Nucleus accumbens (tissue), 56 donors: ENCODE measurements at regions not wholly inside any gene's neighbourhood (a gene's known extent, or its start where the extent isn't known, plus 50 kb on each side); places are given as distances from the start of the nearest gene placed in this dataset.

ENCODE experiments used
- DNase-seq, 56 donors: peaks; one replicate each; lab custom pipeline; 2025; lab: John Stamatoyannopoulos, UW

- no peak for DNase-seq
Measured at GRCh38 chr2:239905884-239906654, 119.1 kb downstream of the NDUFA10 start.

GRCh38 chr2:239905306-239905705 lies 119.8 kb downstream of the NDUFA10 start:
- DNase-seq, result no peak

GRCh38 chr2:239904496-239904895 lies 120.6 kb downstream of the NDUFA10 start:
- DNase-seq, result no peak

- no peak for DNase-seq
Measured at GRCh38 chr2:239903803-239904202, 121.3 kb downstream of the NDUFA10 start.

GRCh38 chr2:239903210-239903609 lies 121.9 kb downstream of the NDUFA10 start:
- DNase-seq, result no peak

GRCh38 chr2:239902749-239903201 lies 122.4 kb downstream of the NDUFA10 start:
- no peak for DNase-seq

GRCh38 chr2:239898292-239898925 lies 126.7 kb downstream of the NDUFA10 start:
- no peak for DNase-seq

GRCh38 chr2:239897596-239898235 lies 127.4 kb downstream of the NDUFA10 start:
- DNase-seq, result no peak

GRCh38 chr2:239896075-239896474 lies 129.1 kb downstream of the NDUFA10 start:
- no peak for DNase-seq

GRCh38 chr2:239895669-239896068 lies 129.5 kb downstream of the NDUFA10 start:
- peak in 1 of 56 donors; percentile 14 for DNase-seq

- no peak for DNase-seq
Measured at GRCh38 chr2:239895116-239895515, 130.0 kb downstream of the NDUFA10 start.

- DNase-seq, result no peak
Measured at GRCh38 chr2:239894276-239894675, 130.9 kb downstream of the NDUFA10 start.

- no peak for DNase-seq
Measured at GRCh38 chr2:239893236-239893515, 132.0 kb downstream of the NDUFA10 start.

- DNase-seq, result no peak
Measured at GRCh38 chr2:239892441-239893235, 132.5 kb downstream of the NDUFA10 start.

- DNase-seq, result no peak
Measured at GRCh38 chr2:239891698-239892097, 133.4 kb downstream of the NDUFA10 start.

- DNase-seq, result peak in 1 of 56 donors; percentile 11
Measured at GRCh38 chr2:239890206-239890746, 134.9 kb downstream of the NDUFA10 start.

GRCh38 chr2:239889641-239890121 lies 135.5 kb downstream of the NDUFA10 start:
- peak in 29 of 56 donors; percentile 6 to 53 (median 20) for DNase-seq

GRCh38 chr2:239887604-239888003 lies 137.5 kb downstream of the NDUFA10 start:
- no peak for DNase-seq

GRCh38 chr2:239886781-239887180 lies 138.4 kb downstream of the NDUFA10 start:
- DNase-seq, result no peak

- DNase-seq, result no peak
Measured at GRCh38 chr2:239884875-239885274, 140.3 kb downstream of the NDUFA10 start.

GRCh38 chr2:239884051-239884405 lies 141.1 kb downstream of the NDUFA10 start:
- DNase-seq, result no peak
